Suprapubic skin (tissue), 4 donors: ENCODE measurements at regions not wholly inside any gene's neighbourhood (a gene's known extent, or its start where the extent isn't known, plus 50 kb on each side); places are given as distances from the start of the nearest gene placed in this dataset.

Experiments
- EP300 ChIP-seq: sonication (generic); formaldehyde crosslinking; IDR thresholded peaks from one replicate; pipeline ENCODE4 v1.6.1; 2017; ENCODE audit warnings: antibody characterized with exemption
- POLR2A ChIP-seq, 2 donors: fragments of 450-650 bp; IDR thresholded peaks; one replicate each; pipeline ENCODE4 v1.6.1; 2017; ENCODE audit warnings: antibody characterized with exemption in 2 of 2, mild to moderate bottlenecking in 2 of 2, moderate library complexity in 2 of 2
- POLR2AphosphoS5 ChIP-seq, 3 donors: sonication (generic); formaldehyde crosslinking; IDR thresholded peaks; one replicate each; pipeline ENCODE4 v1.6.1; 2017; ENCODE audit warnings: antibody characterized with exemption in 3 of 3
- TF ChIP-seq, protein P1 (sequence below), 2 donors: fragments of 200-600 bp in 1 of 2; fragments of 450-650 bp in 1 of 2; sonication (generic) in 1 of 2; IDR thresholded peaks; one replicate each; pipeline ENCODE4 v1.5.1; 2016 to 2019; ENCODE audit warnings: antibody characterized with exemption in 2 of 2, mild to moderate bottlenecking in 1 of 2, moderate library complexity in 1 of 2

DNA sequence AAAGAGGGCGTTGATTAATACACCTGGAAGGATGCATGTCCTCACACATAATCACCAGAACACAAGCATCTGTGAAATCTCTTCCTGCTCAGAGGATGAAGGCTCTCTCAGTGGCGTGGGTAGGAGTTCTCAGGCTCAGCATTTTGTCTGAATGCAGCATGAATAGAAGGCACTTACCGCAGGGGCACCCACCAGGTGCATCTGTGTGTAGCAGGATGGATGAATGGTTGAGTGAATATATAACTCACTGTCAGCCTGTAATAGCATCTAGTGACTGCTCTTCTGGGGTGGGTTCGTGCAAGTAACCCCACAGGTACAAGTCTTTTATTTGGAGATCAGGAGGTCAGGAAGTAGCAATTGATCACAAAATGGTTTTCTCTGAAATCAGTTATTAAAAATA is 143.0 kb downstream of the SQOR start:
- TF ChIP-seq, protein P1, sequence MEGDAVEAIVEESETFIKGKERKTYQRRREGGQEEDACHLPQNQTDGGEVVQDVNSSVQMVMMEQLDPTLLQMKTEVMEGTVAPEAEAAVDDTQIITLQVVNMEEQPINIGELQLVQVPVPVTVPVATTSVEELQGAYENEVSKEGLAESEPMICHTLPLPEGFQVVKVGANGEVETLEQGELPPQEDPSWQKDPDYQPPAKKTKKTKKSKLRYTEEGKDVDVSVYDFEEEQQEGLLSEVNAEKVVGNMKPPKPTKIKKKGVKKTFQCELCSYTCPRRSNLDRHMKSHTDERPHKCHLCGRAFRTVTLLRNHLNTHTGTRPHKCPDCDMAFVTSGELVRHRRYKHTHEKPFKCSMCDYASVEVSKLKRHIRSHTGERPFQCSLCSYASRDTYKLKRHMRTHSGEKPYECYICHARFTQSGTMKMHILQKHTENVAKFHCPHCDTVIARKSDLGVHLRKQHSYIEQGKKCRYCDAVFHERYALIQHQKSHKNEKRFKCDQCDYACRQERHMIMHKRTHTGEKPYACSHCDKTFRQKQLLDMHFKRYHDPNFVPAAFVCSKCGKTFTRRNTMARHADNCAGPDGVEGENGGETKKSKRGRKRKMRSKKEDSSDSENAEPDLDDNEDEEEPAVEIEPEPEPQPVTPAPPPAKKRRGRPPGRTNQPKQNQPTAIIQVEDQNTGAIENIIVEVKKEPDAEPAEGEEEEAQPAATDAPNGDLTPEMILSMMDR (IDR thresholded peaks at IDR 0.05): no peak
- no peak for TF ChIP-seq POLR2AphosphoS5 (IDR thresholded peaks at IDR 0.05)
- no peak for TF ChIP-seq EP300
- TF ChIP-seq POLR2A (IDR thresholded peaks at IDR 0.05): no peak
